B cell (primary cell): ENCODE measurements at regions not wholly inside any gene's neighbourhood (a gene's known extent, or its start where the extent isn't known, plus 50 kb on each side); places are given as distances from the start of the nearest gene placed in this dataset.
"Not testable (repeated sequence)": the region's sequence is repeated elsewhere in the genome, so short reads cannot be mapped to it uniquely, and the experiment has no call there.

Experiments
- ATAC-seq: fragments of 200-7000 bp; cut with Tn5 transposase; one replicate; pipeline ENCODE4 v1.10.0; 2021; ENCODE audit warnings: low read depth, mild to moderate bottlenecking, moderate number of reproducible peaks, moderate library complexity
- CTCF ChIA-PET: fragments of 350-600 bp; sonication (Branson Sonifier 250); formaldehyde crosslinking; loops from one replicate; lab custom pipeline; 2021; ENCODE audit warnings: antibody characterized with exemption, inconsistent platforms; lab: Charles Lee
- POLR2A ChIA-PET: fragments of 350-600 bp; sonication (Branson Sonifier 250); formaldehyde crosslinking; loops from one replicate; lab custom pipeline; 2021; ENCODE audit warnings: antibody characterized with exemption; lab: Charles Lee
- DNase-seq: peaks from one replicate; pipeline ENCODE4 v3.0.0; 2013
- H2AFZ ChIP-seq: 2 replicates; pipeline ENCODE4 v1.6.1; 2012; ENCODE audit warnings: mild to moderate bottlenecking, low read depth, low read length; ENCODE audit not compliant: insufficient read depth, poor library complexity, severe bottlenecking
- H3K27ac ChIP-seq, 2 donors: 1 replicate in 1 of 2; 2 replicates in 1 of 2; pipeline ENCODE4 v1.5.1; 2012 to 2013; ENCODE audit warnings: low read length in 2 of 2, mild to moderate bottlenecking in 2 of 2, moderate library complexity in 1 of 2
- H3K27me3 ChIP-seq, 4 experiments: fragments of 200-600 bp in 1 of 4; sonication (generic) in 1 of 4; replicated peaks in 1 of 4; 1 replicate in 2 of 4; 2 replicates in 2 of 4; pipeline versions ENCODE4 v1.6.1 to v1.7.0; 2013 to 2016; ENCODE audit warnings: low read length in 3 of 4, mild to moderate bottlenecking in 2 of 4, mixed read lengths in 1 of 4, moderate library complexity in 1 of 4; ENCODE audit not compliant: insufficient read depth in 4 of 4, control insufficient read depth in 3 of 4; ENCODE audit errors: control extremely low read depth in 1 of 4
- H3K36me3 ChIP-seq, 2 experiments: replicated peaks in 1 of 2; 1 replicate in 1 of 2; 2 replicates in 1 of 2; pipeline versions ENCODE4 v1.6.1 to v1.7.1; 2013; ENCODE audit warnings: low read length in 1 of 2; ENCODE audit not compliant: insufficient read depth in 2 of 2, control insufficient read depth in 1 of 2; ENCODE audit errors: control extremely low read depth in 1 of 2, extremely low read depth in 1 of 2
- H3K4me1 ChIP-seq, 2 donors: fragments of 200-600 bp in 1 of 2; sonication (generic) in 1 of 2; 1 replicate in 1 of 2; 2 replicates in 1 of 2; pipeline versions ENCODE4 v1.5.1 to v1.6.1; 2013 to 2017; ENCODE audit warnings: low read length in 2 of 2; ENCODE audit not compliant: control insufficient read depth in 2 of 2, insufficient read depth in 2 of 2
- H3K4me2 ChIP-seq: replicated peaks from 2 replicates; pipeline ENCODE3; 2012; ENCODE audit warnings: mild to moderate bottlenecking, low read depth, low read length; ENCODE audit not compliant: poor library complexity, severe bottlenecking
- H3K4me3 ChIP-seq, 5 experiments: fragments of 200-600 bp in 1 of 5; sonication (generic) in 1 of 5; 1 replicate in 3 of 5; 2 replicates in 2 of 5; pipeline versions ENCODE4 v1.5.1 to v1.7.0; 2011 to 2016; ENCODE audit warnings: low read length in 4 of 5, mild to moderate bottlenecking in 4 of 5, low read depth in 2 of 5, control low read depth in 1 of 5, moderate library complexity in 1 of 5; ENCODE audit not compliant: insufficient read depth in 1 of 5; ENCODE audit errors: control extremely low read depth in 1 of 5, extremely low read depth in 1 of 5
- H3K79me2 ChIP-seq: fragments of 200-600 bp; sonication (generic); one replicate; pipeline ENCODE4 v1.6.0; 2016; ENCODE audit warnings: low read length; ENCODE audit not compliant: control insufficient read depth, insufficient read depth
- H3K9ac ChIP-seq: fragments of 200-600 bp; sonication (generic); 2 replicates; pipeline ENCODE4 v1.6.1; 2017; ENCODE audit warnings: mild to moderate bottlenecking, low read length, moderate library complexity
- H3K9me3 ChIP-seq, 3 donors: one replicate each; pipeline versions ENCODE4 v1.6.1 to v1.7.1; 2013; ENCODE audit warnings: low read length in 2 of 3; ENCODE audit not compliant: control insufficient read depth in 2 of 3, insufficient read depth in 1 of 3; ENCODE audit errors: control extremely low read depth in 1 of 3
- H4K20me1 ChIP-seq: 2 replicates; pipeline ENCODE4 v1.6.0; 2012; ENCODE audit warnings: mild to moderate bottlenecking, low read length; ENCODE audit not compliant: insufficient read depth, control insufficient read depth, poor library complexity, severe bottlenecking
- H3K27ac Mint-ChIP-seq: one replicate; pipeline ENCODE4 v1.8.0; 2021; ENCODE audit warnings: mixed read lengths
- H3K27me3 Mint-ChIP-seq: one replicate; pipeline ENCODE4 v1.8.0; 2021; ENCODE audit warnings: mixed read lengths
- H3K4me1 Mint-ChIP-seq: one replicate; pipeline ENCODE4 v1.8.0; 2021; ENCODE audit warnings: mixed read lengths
- H3K4me3 Mint-ChIP-seq: one replicate; pipeline ENCODE4 v1.8.0; 2021; ENCODE audit warnings: mixed read lengths
- H3K9me3 Mint-ChIP-seq: one replicate; pipeline ENCODE4 v1.8.0; 2022; ENCODE audit warnings: mixed read lengths; ENCODE audit not compliant: insufficient read depth
- EZH2 ChIP-seq: IDR thresholded peaks from 2 replicates; pipeline ENCODE4 v1.6.1; 2012; ENCODE audit warnings: borderline replicate concordance, low read depth, mild to moderate bottlenecking, moderate library complexity, low read length; ENCODE audit not compliant: insufficient read depth, poor library complexity, severe bottlenecking
- WGBS: methylation state at CpG from one replicate; pipeline ENCODE4 v1.1.5; 2013; ENCODE audit warnings: missing lambda C conversion rate; ENCODE audit not compliant: insufficient coverage; 5-methylcytosine and 5-hydroxymethylcytosine counted together
- intact Hi-C: fragments of 100-400 bp; cut with micrococcal nuclease; formaldehyde crosslinking; loops from one replicate; pipeline ENCODE4 v1.10.0; 2022
- TF ChIP-seq, protein P1 (sequence below): fragments of 200-600 bp; IDR thresholded peaks from one replicate; pipeline ENCODE4 v1.8.0; 2022; ENCODE audit warnings: antibody characterized with exemption, mild to moderate bottlenecking

DNA sequence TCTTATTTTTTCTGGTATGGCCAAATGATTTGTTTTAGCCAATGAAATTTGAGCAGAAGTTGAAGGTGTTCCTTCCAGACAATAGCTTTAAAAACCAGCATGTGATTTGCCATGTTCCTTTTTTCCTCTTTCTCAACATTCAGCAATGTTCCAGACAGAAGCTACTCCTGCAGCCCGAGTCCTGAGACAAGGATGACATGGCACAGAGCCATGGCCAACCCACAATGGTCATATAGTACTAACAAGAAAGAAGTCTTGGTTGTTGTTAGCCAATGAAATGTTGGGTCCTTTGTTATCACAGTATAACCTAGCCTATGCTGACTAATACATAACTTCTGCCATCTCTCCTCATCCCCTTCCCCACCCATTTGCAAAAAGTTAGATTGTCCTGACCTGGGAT lies 211.1 kb upstream of the STT3B start:
- Histone ChIP-seq H3K27me3 (no peaks in the 10 kb centered on the region), H3K4me2 (no peak overlapping the region), H3K4me3 (no peak overlapping the region), H3K79me2 (no peaks in the 10 kb centered on the region), H3K9me3 (peaks cover 0 to 3% (median 0%) of the 10 kb centered on the region in 3 donors), H3K36me3 (no peaks in the 10 kb centered on the region), H2AFZ (no peak overlapping the region), H4K20me1 (no peaks in the 10 kb centered on the region), H3K27ac (no peak overlapping the region), H3K9ac (no peak overlapping the region), H3K4me1 (no peaks in the 10 kb centered on the region)
- CTCF ChIA-PET = no interaction called here
- Mint-ChIP-seq H3K9me3 (no peaks in the 10 kb centered on the region), H3K27ac (no peak overlapping the region), H3K4me3 (no peak overlapping the region), H3K4me1 (no peaks in the 10 kb centered on the region), H3K27me3 (peaks cover 6% of the 10 kb centered on the region)
- ATAC-seq (no peak), DNase-seq (no peak)
- intact Hi-C loops = no loop called here
- POLR2A ChIA-PET = no interaction called here
- no peak for TF ChIP-seq EZH2
- TF ChIP-seq, protein P1, sequence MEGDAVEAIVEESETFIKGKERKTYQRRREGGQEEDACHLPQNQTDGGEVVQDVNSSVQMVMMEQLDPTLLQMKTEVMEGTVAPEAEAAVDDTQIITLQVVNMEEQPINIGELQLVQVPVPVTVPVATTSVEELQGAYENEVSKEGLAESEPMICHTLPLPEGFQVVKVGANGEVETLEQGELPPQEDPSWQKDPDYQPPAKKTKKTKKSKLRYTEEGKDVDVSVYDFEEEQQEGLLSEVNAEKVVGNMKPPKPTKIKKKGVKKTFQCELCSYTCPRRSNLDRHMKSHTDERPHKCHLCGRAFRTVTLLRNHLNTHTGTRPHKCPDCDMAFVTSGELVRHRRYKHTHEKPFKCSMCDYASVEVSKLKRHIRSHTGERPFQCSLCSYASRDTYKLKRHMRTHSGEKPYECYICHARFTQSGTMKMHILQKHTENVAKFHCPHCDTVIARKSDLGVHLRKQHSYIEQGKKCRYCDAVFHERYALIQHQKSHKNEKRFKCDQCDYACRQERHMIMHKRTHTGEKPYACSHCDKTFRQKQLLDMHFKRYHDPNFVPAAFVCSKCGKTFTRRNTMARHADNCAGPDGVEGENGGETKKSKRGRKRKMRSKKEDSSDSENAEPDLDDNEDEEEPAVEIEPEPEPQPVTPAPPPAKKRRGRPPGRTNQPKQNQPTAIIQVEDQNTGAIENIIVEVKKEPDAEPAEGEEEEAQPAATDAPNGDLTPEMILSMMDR = no peak
- no CpG with 5 or more reads among the region's 1 CpG for WGBS

- H4K20me1 ChIP-seq = no peaks in the 10 kb centered on the region
- no peak overlapping the region for H3K27ac Mint-ChIP-seq
- intact Hi-C loops = no loop called here
- no peaks in the 10 kb centered on the region for H3K9me3 Mint-ChIP-seq
- ATAC-seq (no peak), DNase-seq (no peak)
- H3K9me3 ChIP-seq = peaks cover 0 to 8% (median 0%) of the 10 kb centered on the region in 3 donors
- H3K4me1 Mint-ChIP-seq = no peaks in the 10 kb centered on the region
- no peak overlapping the region for H3K9ac ChIP-seq
- no peak overlapping the region for H2AFZ ChIP-seq
- no peak overlapping the region for H3K4me3 Mint-ChIP-seq
- no peak overlapping the region for H3K4me3 ChIP-seq
- no peaks in the 10 kb centered on the region for H3K4me1 ChIP-seq
- ChIA-PET CTCF (no interaction called here), POLR2A (no interaction called here)
- TF ChIP-seq, protein P1 = no peak
- no peak for TF ChIP-seq EZH2
- 100% methylated on average over 2 of the region's 4 CpGs for WGBS
- no peak overlapping the region for H3K27ac ChIP-seq
- no peaks in the 10 kb centered on the region for H3K27me3 ChIP-seq
- H3K79me2 ChIP-seq = no peaks in the 10 kb centered on the region
- no peak overlapping the region for H3K4me2 ChIP-seq
- no peaks in the 10 kb centered on the region for H3K36me3 ChIP-seq
- H3K27me3 Mint-ChIP-seq = peaks cover 6% of the 10 kb centered on the region
Observed at GRCh38 chr3:31322460-31322859, 210.3 kb upstream of the STT3B start.

- H3K9me3 Mint-ChIP-seq, CTCF ChIA-PET: not testable (repeated sequence)
Observed at GRCh38 chr3:31327826-31328357, 204.8 kb upstream of the STT3B start.

More at GRCh38 chr3:31327826-31328357, 204.8 kb upstream of the STT3B start:
- H3K27me3 Mint-ChIP-seq, H3K4me2 ChIP-seq, H3K4me3 ChIP-seq, H3K4me3 Mint-ChIP-seq, H3K4me1 Mint-ChIP-seq, H3K79me2 ChIP-seq, H4K20me1 ChIP-seq, intact Hi-C loops, DNase-seq, H3K36me3 ChIP-seq, POLR2A ChIA-PET, H3K9ac ChIP-seq, H3K27ac ChIP-seq, H3K27ac Mint-ChIP-seq, H2AFZ ChIP-seq, H3K4me1 ChIP-seq, ATAC-seq, H3K27me3 ChIP-seq: not testable (repeated sequence)
- 96% methylated on average over 3 of the region's 3 CpGs for WGBS
- peaks cover 0 to 13% (median 0%) of the 10 kb centered on the region in 3 donors for H3K9me3 ChIP-seq
